HG03342 (cell line): ENCODE measurements at regions not wholly inside any gene's neighbourhood (a gene's known extent, or its start where the extent isn't known, plus 50 kb on each side); places are given as distances from the start of the nearest gene placed in this dataset.
"Not testable (repeated sequence)": the region's sequence is repeated elsewhere in the genome, so short reads cannot be mapped to it uniquely, and the experiment has no call there.

Experiments
- ATAC-seq: cut with Tn5 transposase; IDR thresholded peaks from one replicate; pipeline ENCODE4 v1.9.1; 2021; ENCODE audit warnings: mild to moderate bottlenecking, moderate library complexity; ENCODE audit not compliant: unreplicated experiment

DNA sequence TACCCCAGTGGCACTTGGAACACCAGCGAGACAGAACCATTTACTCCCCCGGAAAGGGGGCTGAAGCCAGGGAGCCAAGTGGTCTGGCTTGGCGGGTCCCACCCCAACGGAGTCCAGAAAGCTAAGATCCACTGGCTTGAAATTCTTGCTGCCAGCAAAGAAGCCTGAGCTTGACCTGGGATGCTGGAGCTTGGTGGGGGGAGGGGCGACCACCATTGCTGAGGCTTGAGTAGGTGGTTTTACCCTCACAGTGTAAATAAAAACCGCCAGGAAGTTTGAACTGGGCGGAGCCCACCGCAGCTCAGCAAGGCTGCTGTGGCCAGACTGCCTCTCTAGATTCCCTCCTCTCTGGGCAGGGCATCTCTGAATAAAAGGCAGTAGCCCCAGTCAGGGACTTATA is 62.8 kb downstream of the RPS24 start:
- not testable (repeated sequence) for ATAC-seq

DNA sequence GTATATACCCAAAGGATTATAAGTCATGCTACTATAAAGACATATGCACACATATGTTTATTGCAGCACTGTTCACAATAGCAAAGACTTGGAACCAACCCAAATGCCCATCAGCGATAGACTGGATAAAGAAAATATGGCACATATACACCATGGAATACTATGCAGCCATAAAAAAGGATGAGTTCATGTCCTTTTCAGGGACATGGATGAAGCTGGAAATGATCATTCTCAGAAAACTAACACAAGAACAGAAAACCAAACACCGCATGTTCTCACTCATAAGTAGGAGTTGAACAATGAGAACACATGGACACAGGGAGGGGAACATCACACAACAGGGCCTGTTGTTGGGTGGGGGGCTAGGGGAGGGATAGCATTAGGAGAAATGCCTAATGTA is 68.9 kb downstream of the RPS24 start:
- not testable (repeated sequence) for ATAC-seq

DNA sequence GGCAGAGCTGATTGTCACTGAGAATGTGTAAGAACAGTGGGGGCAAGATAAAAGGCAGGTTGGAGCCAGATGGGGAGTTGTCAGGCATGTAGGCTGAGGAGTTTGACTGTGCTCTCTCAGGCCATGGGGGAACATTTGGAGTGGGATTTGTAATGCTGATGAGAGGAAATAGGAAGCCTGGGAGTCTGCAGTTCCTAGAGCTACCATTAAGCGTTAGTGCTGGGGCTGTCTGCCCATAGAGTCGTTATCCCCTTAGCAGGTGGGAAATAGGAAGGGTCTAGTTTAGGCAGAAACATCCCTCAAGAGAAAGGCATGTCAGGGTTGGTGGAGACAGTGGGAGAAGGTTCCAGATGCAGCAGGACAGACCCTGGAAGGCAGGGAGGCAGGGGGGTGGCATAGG is 75.5 kb downstream of the RPS24 start:
- ATAC-seq, result no peak

DNA sequence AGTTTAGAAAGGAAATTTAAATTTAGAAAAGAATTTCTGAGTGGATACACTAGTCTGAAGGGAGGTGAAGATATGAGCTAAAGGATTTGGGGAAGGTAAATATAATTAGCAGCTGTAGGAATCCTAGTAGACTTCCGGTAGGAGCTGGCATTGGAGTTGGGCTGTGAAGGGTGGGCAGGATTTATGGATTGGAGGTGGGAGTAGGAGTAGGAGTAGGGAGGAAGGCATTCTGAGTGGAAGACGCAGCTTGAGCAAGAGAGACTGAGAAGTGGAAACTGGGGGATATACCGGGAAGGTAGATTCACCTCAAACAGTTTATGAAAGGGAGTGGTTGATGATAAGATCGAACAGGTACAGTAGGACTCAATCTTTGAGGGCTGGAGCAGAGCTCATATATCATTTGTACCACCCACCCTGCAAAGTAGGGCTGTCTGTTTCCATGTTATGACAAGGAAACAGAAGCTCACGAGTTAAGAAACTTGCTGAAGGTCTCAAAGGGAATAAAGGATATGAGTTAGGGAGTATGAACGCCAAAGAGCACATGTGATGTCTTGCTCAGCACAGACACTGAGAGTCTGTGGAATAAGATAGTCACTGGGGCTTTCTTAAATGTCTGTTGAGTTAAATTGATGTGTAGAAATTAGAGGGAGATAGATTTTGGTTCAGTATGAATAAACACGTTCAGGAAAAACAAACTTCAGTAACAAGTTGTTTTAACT is 81.6 kb downstream of the RPS24 start:
- ATAC-seq, result no peak

DNA sequence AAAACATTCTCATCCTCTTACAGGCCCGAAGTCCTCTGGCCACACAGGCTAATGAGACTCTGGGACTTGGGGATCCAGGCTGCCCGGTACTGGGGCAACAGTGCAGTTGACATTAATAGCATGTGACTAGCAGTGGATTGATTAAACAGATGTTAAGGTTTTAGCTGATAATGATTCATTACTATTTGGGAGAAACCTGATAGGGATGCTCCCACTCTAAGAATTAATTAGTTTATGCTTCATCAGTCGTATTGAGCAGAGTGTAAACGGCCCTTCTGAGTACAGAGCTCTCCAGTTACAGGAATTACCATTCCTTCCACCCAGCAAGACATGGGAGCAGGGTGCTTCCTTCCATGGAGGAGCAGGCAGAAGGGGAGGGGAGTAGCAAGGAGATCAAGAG is 82.7 kb downstream of the RPS24 start:
- ATAC-seq, result no peak

DNA sequence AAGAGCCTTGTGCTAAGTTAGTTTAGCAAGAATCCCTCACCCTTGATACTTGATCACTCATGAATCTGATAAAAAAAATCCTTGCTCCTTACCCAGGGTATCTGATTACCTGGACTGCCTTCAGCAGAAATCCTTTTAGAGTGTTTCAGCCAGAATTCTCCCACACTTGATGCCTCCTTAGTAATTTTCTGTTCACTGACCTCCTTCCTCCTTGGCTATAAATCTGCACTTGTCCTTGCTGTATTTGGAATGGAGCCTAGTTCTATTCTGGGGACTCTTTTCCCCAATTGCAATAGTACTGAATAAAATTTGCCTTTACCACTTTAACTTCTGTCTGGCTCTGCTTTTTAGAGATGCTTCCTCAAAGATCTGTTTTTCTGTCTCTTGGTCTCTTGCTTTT is 84.9 kb downstream of the RPS24 start:
- no peak for ATAC-seq

DNA sequence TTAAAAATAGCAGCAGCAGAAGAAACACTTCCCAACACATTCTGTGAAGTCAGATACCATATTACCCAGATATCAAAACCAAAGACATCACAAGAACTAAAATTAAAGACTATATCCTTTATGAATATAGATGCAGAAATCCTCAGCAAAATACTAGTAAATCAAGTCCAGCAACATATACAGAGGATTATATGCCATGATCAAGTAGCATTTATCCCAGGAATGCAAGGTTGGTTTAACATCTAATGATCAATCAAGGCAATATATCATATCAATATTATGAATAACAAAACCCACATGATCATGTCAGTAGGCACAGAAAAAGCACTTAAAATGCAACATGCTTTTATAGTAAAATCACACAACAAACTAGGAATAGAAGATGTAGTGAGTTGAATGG is 88.1 kb downstream of the RPS24 start:
- no peak for ATAC-seq

DNA sequence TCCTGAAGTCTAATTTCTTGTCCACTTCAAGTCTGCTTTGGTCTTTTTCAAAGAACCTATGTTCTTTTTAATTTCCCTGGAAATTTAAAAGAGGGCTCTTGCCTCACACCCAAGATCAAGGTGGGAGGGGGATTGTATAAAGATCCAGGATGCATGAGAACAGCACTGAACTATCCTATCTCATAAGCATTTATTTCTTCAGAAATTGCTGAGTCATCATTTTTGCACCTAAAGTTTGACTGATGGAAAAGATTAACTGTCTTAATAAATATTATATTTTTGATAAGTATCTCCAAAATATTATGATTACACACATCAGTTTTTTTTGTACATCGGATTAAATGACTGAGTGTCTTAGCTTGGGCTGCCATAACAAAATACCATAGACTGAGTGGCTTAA is 90.5 kb downstream of the RPS24 start:
- ATAC-seq, result no peak

DNA sequence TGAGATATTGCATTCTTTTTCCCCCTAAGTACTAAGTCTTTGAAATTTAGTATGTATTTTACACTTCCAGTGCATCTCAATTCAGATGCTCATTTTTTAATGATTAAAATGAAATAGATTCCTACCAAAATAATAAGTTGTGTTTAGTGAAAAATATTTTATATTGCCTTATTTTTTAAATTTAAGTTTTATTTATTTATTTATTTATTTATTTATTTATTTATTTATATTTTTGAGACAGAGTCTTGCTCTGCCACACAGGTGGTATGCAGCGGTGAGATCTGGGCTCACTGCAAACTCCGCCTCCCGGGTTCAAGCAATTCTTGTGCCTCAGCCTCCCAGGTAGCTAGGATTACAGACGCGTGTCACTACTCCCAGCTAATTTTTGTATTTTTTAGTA is 95.5 kb downstream of the RPS24 start:
- no peak for ATAC-seq

DNA sequence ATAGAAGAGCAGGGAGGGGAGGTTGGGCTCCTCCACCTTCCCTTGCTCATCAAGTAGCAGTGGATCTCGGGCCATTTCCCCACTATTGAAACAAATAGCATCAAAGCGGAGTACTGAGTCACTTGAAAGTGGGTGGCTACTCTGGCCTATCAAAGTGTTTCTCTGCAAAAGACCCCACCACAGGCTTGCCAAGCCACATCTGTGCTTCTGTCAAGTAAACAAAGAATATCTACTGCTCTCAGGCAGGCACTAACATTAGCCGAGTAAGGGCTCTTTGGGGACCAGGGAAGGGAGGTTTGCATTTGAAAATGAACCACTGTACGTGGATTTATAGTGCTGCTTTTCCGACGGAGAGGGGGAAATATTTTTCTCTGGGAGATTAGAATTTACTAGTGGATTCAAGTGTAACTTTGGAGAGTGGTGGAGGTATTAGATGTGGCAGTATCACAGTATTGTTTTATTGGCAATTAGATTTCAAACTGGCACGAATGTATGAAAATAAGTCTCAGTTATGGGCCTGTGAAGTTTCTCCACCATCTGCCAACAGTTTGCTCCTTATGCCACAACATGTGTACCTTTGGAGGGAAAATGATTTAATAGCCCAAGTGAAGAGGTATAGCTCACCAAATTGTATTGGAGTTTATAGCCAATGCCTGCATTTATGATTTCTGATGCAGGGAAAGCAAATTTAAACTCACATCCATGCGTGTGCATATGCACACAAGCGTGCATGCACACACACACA is 97.5 kb downstream of the RPS24 start:
- ATAC-seq, result no peak

DNA sequence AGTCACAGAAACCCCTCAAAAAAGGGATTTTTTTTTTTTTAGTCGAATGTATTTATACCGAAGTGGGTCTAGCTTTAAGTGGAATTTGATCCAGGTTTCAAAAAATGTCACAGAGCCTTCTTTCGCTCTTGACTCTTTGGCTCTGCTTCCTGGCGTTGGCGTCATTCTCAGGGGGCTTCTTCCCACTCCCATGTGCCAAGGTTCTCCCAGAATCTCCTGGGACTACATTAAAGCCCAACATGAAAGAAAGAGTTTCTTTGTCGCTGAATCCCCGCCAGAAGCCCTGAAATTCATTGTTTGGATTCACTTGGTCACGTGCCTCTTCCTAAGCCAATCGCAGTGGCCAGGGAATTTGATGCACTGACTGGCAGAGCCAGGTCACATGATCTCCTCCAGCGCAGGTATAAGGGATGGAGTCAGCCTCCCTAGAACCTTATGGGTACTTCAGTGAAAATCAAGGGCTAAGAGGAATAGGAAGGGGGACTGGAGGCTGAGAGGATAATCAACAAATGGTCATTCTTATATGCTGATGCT is 101.2 kb downstream of the RPS24 start:
- no peak for ATAC-seq

DNA sequence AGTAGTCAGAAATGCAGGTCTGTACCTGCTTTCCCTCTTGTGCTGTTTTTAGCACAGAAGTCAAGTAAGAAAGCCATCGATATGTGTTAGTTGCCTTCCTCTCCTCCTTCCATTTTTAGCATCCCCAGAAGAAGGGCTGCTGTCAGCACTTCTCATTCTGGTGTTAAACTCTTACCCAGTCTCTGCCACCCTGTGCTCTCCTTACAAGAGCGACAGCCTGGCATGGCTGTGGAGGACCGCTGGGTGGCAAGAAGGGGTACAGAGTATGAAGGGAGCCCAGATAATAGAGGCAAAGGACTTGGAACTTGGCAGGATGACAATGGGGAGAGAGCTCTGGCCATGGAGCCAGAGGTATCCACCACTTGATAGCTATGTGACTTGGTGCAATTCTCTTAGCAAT is 103.5 kb downstream of the RPS24 start:
- ATAC-seq, result no peak

DNA sequence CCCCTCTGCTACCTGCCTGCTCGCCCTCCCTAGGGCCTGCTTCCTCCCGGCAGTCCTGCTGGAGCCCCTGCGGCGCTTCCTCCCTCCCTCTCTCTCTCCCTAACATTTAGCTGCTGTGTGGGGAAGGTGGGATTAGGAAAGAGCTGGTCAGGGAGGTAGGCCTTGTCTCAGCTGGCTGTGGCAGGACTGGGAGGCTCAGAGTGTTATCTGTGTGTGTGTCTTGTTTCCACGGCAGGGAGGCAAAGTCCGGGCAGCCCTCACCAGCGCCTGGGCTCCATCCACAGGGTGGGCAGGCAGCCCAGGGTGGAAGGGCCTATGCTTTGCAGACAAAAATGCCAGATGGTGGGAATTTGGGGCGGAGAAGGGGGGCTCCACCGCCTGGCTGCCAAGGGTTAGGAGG is 105.7 kb downstream of the RPS24 start:
- no peak for ATAC-seq

DNA sequence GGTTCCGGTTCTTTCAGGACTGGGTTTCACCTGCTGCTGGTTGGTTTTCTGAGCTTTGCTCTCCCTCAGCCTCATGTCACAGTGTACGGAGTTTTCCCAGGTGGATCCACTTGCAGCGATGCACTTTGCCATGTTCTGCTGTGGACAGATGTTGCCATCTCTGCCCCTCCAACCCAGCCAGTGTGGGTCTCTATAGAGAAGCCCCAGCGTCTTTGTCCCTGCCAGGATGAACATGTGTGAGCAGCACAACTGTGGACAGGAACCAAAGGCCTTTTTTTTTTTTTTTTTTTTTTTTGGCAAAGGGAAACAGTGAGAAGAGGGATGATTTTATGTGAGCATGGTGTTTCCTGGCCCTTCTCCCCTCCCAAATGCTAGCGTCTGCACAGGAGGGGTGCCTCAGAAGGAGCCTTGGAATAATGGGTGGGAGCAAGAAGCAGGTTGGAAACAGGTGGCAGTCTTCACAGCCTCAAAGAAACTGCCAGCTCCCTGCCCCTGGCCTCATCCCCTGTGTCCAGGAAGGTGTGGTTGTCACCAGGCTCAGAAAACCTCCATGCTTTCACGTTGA is 106.5 kb downstream of the RPS24 start:
- no peak for ATAC-seq

DNA sequence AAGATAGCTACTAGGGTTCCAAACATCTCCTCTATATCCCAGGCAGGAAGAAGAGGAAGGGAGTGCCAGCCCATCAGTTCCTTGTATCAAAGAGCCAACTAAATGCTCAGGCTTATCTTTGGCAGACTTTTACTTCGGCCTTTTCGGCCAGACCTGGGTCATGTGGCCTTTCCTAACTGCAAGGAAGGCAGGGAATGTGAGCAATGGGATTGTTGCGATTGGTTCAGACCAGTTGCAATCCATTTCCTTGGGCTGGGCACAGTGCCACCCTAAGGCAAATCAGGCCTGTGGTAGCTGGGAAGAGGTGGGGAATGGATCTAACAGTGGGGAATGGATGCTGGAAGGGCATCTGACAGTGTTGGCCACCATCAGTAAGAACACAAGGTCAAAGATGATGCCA is 109.9 kb downstream of the RPS24 start:
- ATAC-seq, result no peak

DNA sequence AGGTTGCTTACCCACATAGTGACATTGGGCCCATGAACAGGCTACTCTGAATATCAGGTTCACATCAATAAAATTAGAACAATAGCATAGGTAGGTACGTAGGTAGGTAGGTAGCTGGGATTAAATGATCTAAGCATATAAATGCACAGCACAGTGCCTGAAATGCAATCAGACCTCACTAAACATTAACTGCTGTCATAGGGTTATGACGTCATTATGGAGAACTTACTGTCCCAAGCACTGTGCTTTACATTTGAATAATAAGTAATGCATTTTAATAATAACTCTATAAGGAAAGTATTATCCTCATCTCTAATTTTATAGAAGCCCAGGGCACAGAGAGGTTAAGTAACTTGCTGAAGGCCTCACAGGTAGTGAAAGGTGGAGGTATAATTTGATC is 112.5 kb downstream of the RPS24 start:
- ATAC-seq, result no peak

DNA sequence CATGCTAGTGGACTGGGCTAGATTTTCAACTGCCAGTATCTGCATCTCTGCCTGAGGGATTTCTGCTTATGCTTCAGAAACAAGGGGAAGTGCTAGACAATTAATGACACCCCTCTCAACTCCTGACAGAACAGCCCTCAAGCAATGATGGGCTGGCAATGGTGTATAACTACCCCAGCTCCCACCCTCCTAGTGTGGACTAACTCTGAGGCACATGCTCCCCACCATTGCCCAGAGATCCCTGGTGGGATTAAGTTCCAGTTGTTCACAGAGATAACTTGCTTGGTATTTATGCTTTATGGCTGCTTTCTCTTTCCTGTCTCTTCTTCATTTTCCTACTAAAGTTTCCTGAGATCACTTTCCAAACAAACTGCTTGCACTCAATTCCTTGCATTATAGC is 113.5 kb downstream of the RPS24 start:
- ATAC-seq, result no peak

DNA sequence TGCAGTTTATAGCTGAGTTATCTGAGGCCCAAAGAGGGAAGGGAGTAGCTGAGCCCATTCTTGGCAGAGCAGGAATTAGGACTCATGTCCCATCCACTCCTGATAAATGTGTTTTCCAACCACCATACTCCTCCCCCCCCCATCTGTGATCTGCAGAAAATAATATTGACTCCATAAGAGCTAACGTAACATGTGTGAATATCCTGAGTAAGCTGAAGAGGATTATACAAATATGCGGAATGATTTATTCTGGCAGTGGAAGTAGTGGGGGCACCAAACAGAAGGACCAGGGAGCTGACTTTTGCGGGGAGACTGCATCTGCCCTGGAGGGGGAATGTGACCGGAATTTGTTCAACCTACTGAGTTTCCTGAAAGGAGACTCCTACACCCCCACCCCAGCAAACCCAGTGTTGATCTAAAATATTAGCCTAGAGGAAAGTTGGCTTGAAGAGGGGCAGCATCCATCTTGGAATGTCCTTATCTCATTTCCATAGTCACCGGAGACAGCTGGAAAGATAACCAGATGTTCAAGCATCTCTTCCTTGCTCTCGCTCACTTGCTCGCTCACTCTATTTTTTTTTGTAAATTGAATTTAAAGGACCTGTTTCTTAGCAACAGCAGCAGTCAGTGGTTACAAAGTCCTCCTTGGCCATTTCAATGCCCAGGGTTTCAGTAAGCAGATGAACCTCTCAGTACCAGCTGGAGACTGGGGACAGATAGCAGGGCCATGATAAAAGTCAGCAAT is 114.7 kb downstream of the RPS24 start:
- ATAC-seq, result no peak

DNA sequence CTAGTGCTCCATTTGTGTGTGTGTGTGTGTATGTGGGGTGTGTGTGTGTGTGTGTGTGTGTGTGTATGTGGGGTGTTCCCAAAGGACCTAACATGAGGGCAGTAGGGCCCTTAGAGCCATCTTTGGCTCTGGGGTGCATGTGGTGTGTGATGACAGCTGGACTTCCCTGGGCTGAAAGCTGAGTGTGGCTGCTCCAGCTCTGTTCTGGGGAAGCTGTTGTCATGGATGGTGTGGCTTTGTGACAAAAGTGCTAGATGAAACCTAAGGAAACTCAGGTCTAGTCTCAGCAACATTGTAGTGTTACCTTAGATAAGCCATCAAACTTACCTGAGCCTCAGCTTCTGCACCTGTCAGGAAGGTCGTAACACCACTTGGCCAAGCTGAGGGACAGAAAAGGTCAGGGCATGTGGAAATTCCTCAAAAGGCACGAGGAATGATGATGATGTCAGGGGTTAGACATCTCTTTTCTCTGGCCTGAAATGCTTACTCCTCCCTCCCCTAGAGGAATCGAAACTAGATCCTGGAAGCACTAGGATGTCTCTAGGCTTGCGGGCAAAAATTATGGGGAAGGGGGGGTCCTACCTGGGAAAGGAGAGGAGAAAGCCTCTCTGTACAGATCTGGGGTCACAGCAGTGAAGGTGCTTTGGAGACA is 115.4 kb downstream of the RPS24 start:
- no peak for ATAC-seq

DNA sequence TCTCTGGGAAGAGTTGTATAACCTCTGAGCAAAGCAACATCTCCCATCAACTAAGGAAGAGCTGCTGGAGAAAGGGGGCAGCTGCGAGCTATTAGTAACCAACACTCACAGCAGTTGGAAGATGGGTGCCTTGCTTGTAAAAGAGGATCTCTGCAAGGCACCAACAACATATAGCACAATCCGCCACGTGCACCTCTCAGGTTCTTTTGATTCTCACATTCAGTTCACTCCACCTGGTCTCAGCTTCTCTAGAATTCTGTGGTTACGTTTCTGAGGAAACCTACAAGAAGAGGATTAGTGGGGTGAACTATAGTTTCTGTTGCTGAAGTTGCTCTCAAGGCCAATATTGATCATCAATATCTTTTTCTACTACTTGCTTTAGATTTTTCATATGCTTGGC is 117.1 kb downstream of the RPS24 start:
- no peak for ATAC-seq

DNA sequence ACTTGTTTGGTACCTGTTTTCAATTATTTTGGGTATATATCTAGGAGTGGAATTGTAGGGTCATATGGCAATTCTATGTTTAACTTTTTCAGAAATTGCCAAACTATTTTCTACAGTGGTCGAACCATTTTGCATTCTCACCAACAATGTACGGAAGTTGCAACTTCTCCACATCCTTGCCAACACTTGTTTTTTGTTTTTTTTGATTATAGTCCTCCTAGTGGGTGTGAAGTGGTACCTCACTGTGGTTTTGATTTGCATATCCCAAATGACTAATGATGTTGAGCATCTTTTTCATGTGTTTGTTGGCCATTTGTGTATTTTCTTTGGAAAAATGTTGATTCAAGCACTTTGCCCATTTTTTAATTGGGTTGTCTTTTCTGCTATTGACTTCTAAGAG is 122.1 kb downstream of the RPS24 start:
- no peak for ATAC-seq
